Stimulated activated naive B cell treated with anti-CD40 and anti-IgM and Interleukin-4, amounts not matched to agents 10 μg/mL and 1 μg/mL and 100 μg/mL, for 72 hours (primary cell): ENCODE measurements at regions not wholly inside any gene's neighbourhood (a gene's known extent, or its start where the extent isn't known, plus 50 kb on each side); places are given as distances from the start of the nearest gene placed in this dataset.

Source experiments
- ATAC-seq, 2 donors: fragments of 150-1000 bp; cut with Tn5 transposase; replicated peaks; 2 replicates each; pipeline ENCODE4 v1.10.0; 2021; ENCODE audit warnings: moderate library complexity in 1 of 2
- DNase-seq: peaks from one replicate; pipeline ENCODE4 v3.0.0; 2021
- H3K27ac Mint-ChIP-seq: one replicate; pipeline ENCODE4 v1.8.0; 2022; ENCODE audit warnings: mild to moderate bottlenecking, mixed read lengths
- H3K27me3 Mint-ChIP-seq, 2 donors: one replicate each; pipeline ENCODE4 v1.8.0; 2022; ENCODE audit warnings: mixed read lengths in 2 of 2
- H3K36me3 Mint-ChIP-seq, 2 donors: one replicate each; pipeline ENCODE4 v1.8.0; 2022; ENCODE audit warnings: mixed read lengths in 2 of 2, mild to moderate bottlenecking in 1 of 2
- H3K4me1 Mint-ChIP-seq, 2 donors: one replicate each; pipeline ENCODE4 v1.8.0; 2022; ENCODE audit warnings: mixed read lengths in 2 of 2, mild to moderate bottlenecking in 1 of 2
- H3K4me3 Mint-ChIP-seq, 2 donors: one replicate each; pipeline ENCODE4 v1.8.0; 2022; ENCODE audit warnings: mild to moderate bottlenecking in 2 of 2, mixed read lengths in 2 of 2, moderate library complexity in 1 of 2
- H3K9me3 Mint-ChIP-seq, 2 donors: one replicate each; pipeline ENCODE4 v1.8.0; 2022; ENCODE audit warnings: mixed read lengths in 2 of 2, mild to moderate bottlenecking in 1 of 2

GRCh38 chr6:81853975-81854374, 101.5 kb upstream of the TENT5A start:
- Mint-ChIP-seq H3K27ac (no peak overlapping the region), H3K9me3 (no peaks in the 10 kb centered on the region), H3K27me3 (peaks cover 9 to 12% of the 10 kb centered on the region in 2 donors), H3K4me1 (no peaks in the 10 kb centered on the region), H3K4me3 (no peak overlapping the region), H3K36me3 (no peaks in the 10 kb centered on the region)
- DNase-seq (no peak), ATAC-seq (no peak)

DNA sequence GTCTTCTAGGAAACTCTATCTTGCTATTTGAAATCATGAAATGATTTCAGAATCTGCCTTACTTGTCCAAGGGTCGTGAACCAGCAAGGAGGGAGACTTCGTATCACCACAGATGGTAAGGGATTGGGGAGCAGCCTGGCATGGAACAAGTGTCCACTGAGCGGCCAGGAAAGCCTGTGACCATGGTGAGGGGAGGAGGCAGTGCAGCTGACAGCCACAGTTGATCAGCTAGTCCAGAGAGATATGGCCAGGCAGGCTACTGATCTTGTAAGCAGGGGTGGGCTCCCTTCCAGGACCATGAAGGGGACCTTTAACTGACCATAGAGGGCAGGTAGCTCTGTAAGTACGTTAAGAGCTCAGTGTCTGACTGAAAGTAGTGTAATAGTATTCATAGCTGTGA, 96.8 kb upstream of the TENT5A start:
- H3K27ac Mint-ChIP-seq, result no peak overlapping the region
- no peaks in the 10 kb centered on the region for H3K9me3 Mint-ChIP-seq
- no peaks in the 10 kb centered on the region for H3K36me3 Mint-ChIP-seq
- no peaks in the 10 kb centered on the region for H3K4me1 Mint-ChIP-seq
- no peak for DNase-seq
- H3K4me3 Mint-ChIP-seq, result no peak overlapping the region
- peaks cover 5 to 8% of the 10 kb centered on the region in 2 donors for H3K27me3 Mint-ChIP-seq
- ATAC-seq, result no peak

- H3K4me1 Mint-ChIP-seq, result no peaks in the 10 kb centered on the region
- H3K27ac Mint-ChIP-seq, result no peak overlapping the region
- peaks cover 4 to 5% of the 10 kb centered on the region in 2 donors for H3K27me3 Mint-ChIP-seq
- no peaks in the 10 kb centered on the region for H3K36me3 Mint-ChIP-seq
- no peaks in the 10 kb centered on the region for H3K9me3 Mint-ChIP-seq
- ATAC-seq (no peak), DNase-seq (no peak)
- H3K4me3 Mint-ChIP-seq, result no peak overlapping the region
Measured at GRCh38 chr6:81847866-81848265, 95.4 kb upstream of the TENT5A start.

DNA sequence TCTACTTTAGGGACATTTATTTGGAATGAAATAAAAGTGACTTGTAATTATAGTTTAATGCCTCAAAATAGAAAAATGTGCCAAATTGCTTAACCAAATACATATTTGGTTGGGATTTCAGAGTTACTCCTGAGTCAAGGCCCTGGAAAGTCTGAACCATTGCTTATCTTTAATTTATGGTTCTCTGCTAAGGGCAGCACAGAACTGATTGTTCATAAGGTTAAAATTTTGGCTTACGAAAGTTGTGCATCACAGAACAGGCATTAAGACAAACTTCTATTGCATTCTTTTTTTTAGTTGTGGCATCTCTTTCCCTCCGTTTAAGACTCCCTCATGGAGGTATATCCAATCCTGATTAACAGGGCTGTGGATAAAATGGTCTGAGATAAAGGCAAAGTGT, 92.2 kb upstream of the TENT5A start:
- no peak overlapping the region for H3K27ac Mint-ChIP-seq
- H3K36me3 Mint-ChIP-seq, result no peaks in the 10 kb centered on the region
- no peak overlapping the region for H3K4me3 Mint-ChIP-seq
- no peaks in the 10 kb centered on the region for H3K27me3 Mint-ChIP-seq
- DNase-seq (no peak), ATAC-seq (no peak)
- no peaks in the 10 kb centered on the region for H3K4me1 Mint-ChIP-seq
- no peaks in the 10 kb centered on the region for H3K9me3 Mint-ChIP-seq

DNA sequence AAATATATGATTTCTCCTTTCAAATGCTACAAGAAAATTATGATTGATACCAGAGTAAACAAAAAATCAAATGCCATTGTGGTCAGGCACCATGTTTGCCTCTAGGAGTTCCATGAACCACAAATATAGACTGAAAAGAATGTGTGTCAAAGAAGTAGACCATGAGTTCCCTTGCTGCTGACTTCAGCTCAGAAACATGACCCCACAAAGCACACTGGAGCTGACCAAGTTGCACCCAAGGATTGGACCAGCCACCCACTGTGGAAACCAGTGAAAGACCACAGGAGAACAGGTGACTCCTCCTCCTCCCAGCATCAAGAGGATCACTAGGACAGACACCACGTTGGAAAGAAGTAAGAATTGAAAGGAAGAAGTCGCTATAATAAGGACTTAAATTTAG, 90.8 kb upstream of the TENT5A start:
- DNase-seq (no peak), ATAC-seq (no peak)
- no peaks in the 10 kb centered on the region for H3K27me3 Mint-ChIP-seq
- H3K9me3 Mint-ChIP-seq, result no peaks in the 10 kb centered on the region
- H3K4me1 Mint-ChIP-seq, result no peaks in the 10 kb centered on the region
- no peak overlapping the region for H3K27ac Mint-ChIP-seq
- H3K4me3 Mint-ChIP-seq, result no peak overlapping the region
- H3K36me3 Mint-ChIP-seq, result no peaks in the 10 kb centered on the region

GRCh38 chr6:81842254-81842653, 89.8 kb upstream of the TENT5A start:
- Mint-ChIP-seq H3K4me1 (no peaks in the 10 kb centered on the region), H3K4me3 (no peak overlapping the region), H3K27ac (no peak overlapping the region), H3K9me3 (no peaks in the 10 kb centered on the region), H3K27me3 (peaks cover 0 to 2% of the 10 kb centered on the region in 2 donors), H3K36me3 (no peaks in the 10 kb centered on the region)
- no peak for ATAC-seq
- DNase-seq, result no peak

GRCh38 chr6:81838724-81839426, 86.4 kb upstream of the TENT5A start:
- Mint-ChIP-seq H3K27me3 (peaks cover 0 to 4% of the 10 kb centered on the region in 2 donors), H3K9me3 (peaks cover 7% of the 10 kb centered on the region in 2 donors), H3K4me1 (no peaks in the 10 kb centered on the region), H3K4me3 (no peak overlapping the region), H3K27ac (no peak overlapping the region), H3K36me3 (peaks cover 0 to 3% of the 10 kb centered on the region in 2 donors)
- DNase-seq, result no peak
- no peak for ATAC-seq

GRCh38 chr6:81838031-81838430, 85.5 kb upstream of the TENT5A start:
- no peak for DNase-seq
- Mint-ChIP-seq H3K9me3 (peaks cover 7% of the 10 kb centered on the region in 2 donors), H3K27ac (no peak overlapping the region), H3K27me3 (peaks cover 0 to 4% of the 10 kb centered on the region in 2 donors), H3K36me3 (peaks cover 0 to 3% of the 10 kb centered on the region in 2 donors), H3K4me3 (no peak overlapping the region), H3K4me1 (no peaks in the 10 kb centered on the region)
- no peak for ATAC-seq

- H3K27ac Mint-ChIP-seq, result no peak overlapping the region
- peaks cover 0 to 4% of the 10 kb centered on the region in 2 donors for H3K27me3 Mint-ChIP-seq
- no peaks in the 10 kb centered on the region for H3K4me1 Mint-ChIP-seq
- peaks cover 7% of the 10 kb centered on the region in 2 donors for H3K9me3 Mint-ChIP-seq
- H3K4me3 Mint-ChIP-seq, result no peak overlapping the region
- ATAC-seq, result no peak
- peaks cover 0 to 3% of the 10 kb centered on the region in 2 donors for H3K36me3 Mint-ChIP-seq
- DNase-seq, result no peak
Measured at GRCh38 chr6:81834141-81834681, 81.7 kb upstream of the TENT5A start.

GRCh38 chr6:81832304-81832703, 79.8 kb upstream of the TENT5A start:
- H3K4me1 Mint-ChIP-seq, result no peaks in the 10 kb centered on the region
- no peak overlapping the region for H3K27ac Mint-ChIP-seq
- ATAC-seq (no peak), DNase-seq (no peak)
- no peak overlapping the region for H3K4me3 Mint-ChIP-seq
- H3K9me3 Mint-ChIP-seq, result peaks cover 7% of the 10 kb centered on the region in 2 donors
- H3K36me3 Mint-ChIP-seq, result peaks cover 0 to 3% of the 10 kb centered on the region in 2 donors
- peaks cover 0 to 2% of the 10 kb centered on the region in 2 donors for H3K27me3 Mint-ChIP-seq

DNA sequence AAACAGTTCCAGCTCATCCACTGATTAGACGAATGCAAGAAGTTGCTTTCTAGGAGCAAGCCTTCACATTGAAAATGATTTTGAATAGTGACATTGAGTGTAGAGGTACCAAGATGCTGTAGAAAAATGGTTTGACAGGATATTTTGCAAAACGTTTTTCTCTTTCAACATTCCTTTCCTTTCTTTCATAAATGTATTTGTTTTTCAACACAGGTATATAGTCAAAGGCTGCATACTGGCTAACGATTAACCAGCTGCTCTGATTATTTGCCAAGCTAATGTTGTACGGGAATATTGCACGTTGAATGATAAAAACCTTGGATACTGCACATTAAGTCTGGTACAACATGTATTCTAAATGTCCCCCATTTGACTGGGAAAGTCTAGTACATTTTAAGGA, 78.8 kb upstream of the TENT5A start:
- DNase-seq, result no peak
- Mint-ChIP-seq H3K27me3 (no peaks in the 10 kb centered on the region), H3K4me3 (no peak overlapping the region), H3K27ac (no peak overlapping the region), H3K36me3 (peaks cover 3 to 5% of the 10 kb centered on the region in 2 donors), H3K9me3 (peaks cover 8 to 10% of the 10 kb centered on the region in 2 donors), H3K4me1 (no peaks in the 10 kb centered on the region)
- no peak for ATAC-seq

DNA sequence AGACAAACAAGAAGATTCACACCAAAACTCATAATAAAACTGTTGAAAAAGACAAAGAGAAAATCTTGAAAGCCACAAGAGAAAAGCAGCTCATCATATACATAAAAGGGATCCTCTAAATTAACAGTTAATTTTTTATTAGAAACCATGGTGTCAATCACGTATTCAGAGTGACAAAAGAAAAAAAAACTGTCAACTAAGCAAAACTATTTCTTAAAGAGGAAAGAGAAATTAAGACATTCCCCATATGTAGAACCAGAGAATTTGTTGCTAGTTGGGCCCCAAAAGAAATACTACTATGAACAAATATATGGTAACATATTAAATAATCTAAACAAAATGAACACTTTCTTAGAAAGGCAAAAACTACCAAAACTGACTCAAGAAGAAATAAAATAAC, 74.3 kb upstream of the TENT5A start:
- Mint-ChIP-seq H3K9me3 (peaks cover 1 to 4% of the 10 kb centered on the region in 2 donors), H3K27ac (no peak overlapping the region), H3K4me1 (peaks cover 3 to 4% of the 10 kb centered on the region in 2 donors), H3K4me3 (no peak overlapping the region), H3K27me3 (no peaks in the 10 kb centered on the region), H3K36me3 (peaks cover 3 to 4% of the 10 kb centered on the region in 2 donors)
- no peak for DNase-seq
- no peak for ATAC-seq

GRCh38 chr6:81822568-81822967, 70.1 kb upstream of the TENT5A start:
- Mint-ChIP-seq H3K4me1 (peaks cover 26 to 44% of the 10 kb centered on the region in 2 donors), H3K36me3 (peaks cover 3 to 4% of the 10 kb centered on the region in 2 donors), H3K4me3 (no peak overlapping the region), H3K27me3 (no peaks in the 10 kb centered on the region), H3K27ac (no peak overlapping the region), H3K9me3 (peaks cover 1 to 4% of the 10 kb centered on the region in 2 donors)
- DNase-seq, result no peak
- no peak for ATAC-seq

- Mint-ChIP-seq H3K4me3 (peak overlapping the region in 1 of 2 donors; percentile 1), H3K27me3 (no peaks in the 10 kb centered on the region), H3K36me3 (peaks cover 3% of the 10 kb centered on the region in 2 donors), H3K27ac (no peak overlapping the region), H3K9me3 (peaks cover 1 to 3% of the 10 kb centered on the region in 2 donors), H3K4me1 (peaks cover 26 to 44% of the 10 kb centered on the region in 2 donors)
- ATAC-seq (no peak), DNase-seq (no peak)
Measured at GRCh38 chr6:81821449-81821848, 69.0 kb upstream of the TENT5A start.

GRCh38 chr6:81820980-81821379, 68.5 kb upstream of the TENT5A start:
- peaks cover 26 to 44% of the 10 kb centered on the region in 2 donors for H3K4me1 Mint-ChIP-seq
- DNase-seq (no peak), ATAC-seq (peak; percentile 49 to 67)
- no peaks in the 10 kb centered on the region for H3K36me3 Mint-ChIP-seq
- H3K27ac Mint-ChIP-seq, result peak overlapping the region; percentile 59
- H3K4me3 Mint-ChIP-seq, result peak overlapping the region in 1 of 2 donors; percentile 1
- no peaks in the 10 kb centered on the region for H3K9me3 Mint-ChIP-seq
- no peaks in the 10 kb centered on the region for H3K27me3 Mint-ChIP-seq
